GM13976 (cell line): ENCODE measurements at regions not wholly inside any gene's neighbourhood (a gene's known extent, or its start where the extent isn't known, plus 50 kb on each side); places are given as distances from the start of the nearest gene placed in this dataset.

Source experiments
- DNase-seq: peaks from one replicate; pipeline ENCODE4 v3.0.0; 2012; ENCODE audit warnings: low spot score
- CTCF ChIP-seq: IDR thresholded peaks from 2 replicates; pipeline ENCODE4 v1.5.1; 2012; ENCODE audit warnings: borderline replicate concordance, mild to moderate bottlenecking; ENCODE audit not compliant: insufficient read depth; ENCODE audit errors: extremely low read depth, missing control alignments, control extremely low read depth
- in situ Hi-C: fragments of 300-500 bp; cut with MboI; formaldehyde crosslinking; loops from one replicate; pipeline ENCODE4 v1.12.0; 2022; ENCODE audit warnings: low sequenced_read_pairs, mixed read lengths, inconsistent platforms; ENCODE audit not compliant: unreplicated experiment

DNA sequence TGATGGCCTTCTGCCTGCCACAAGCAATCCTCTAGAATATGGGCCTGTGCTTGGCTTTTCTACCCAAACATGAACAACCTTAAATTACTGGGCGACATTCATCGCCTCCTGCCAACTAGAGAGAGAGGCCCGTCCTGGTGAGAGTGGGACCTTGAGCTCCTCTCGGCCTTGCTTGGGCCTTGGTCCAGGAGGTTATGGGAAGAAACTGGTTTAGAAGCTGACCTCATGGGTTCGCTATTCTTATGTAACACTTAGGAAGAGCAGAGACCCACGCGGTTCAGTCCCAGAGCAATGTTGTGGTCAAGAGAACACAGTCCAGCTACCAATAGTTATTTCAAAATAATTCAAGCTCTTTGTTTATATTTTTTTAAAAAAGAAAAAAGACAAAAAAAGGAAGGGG, 176.3 kb upstream of the ZNF32 start:
- in situ Hi-C loops, result no loop called here
- TF ChIP-seq CTCF, result no peak
- no peak for DNase-seq

DNA sequence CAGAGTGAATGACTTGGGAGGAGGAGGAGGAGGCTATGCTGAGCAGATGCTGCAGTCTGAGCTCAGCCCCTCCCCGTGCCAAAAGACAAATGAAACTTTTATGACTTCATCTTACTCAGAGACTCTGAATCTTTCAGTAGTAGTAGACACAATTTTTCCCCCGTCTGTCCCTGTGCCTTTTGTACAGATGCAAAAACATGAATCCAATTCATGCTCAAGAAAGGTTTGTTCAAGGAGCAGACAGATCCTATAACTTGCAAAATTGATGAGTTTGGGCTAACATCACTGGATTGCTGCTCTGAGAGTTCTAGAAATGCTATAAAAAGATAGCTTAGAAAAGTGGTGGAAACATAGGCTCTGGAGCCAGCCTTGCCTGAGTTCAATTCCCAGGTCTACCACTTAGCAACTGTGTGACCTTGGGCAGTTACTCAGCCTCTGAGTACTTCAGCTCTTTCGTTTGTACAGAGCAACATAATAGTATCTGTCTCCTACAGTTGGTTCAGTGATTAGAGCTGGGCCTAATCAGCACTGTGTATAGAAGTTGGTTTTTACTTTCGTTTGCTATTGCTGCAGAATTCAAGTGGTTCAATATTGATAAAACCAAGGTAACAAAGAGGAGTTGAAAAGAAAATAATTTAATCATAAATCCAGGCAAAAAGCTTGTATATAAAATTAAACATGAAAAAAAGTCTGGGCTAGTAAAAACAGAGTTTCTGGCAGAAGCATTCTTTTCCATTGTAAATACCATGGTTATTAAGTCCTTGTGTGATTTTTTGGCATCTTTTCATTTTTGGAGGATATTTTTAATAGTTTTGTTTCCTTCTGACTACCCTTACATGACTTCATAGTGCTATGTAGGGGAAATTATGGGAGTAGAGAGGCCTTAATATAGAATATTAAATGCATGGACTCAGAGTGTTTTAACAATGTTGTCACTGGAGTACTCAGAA, 174.2 kb upstream of the ZNF32 start:
- in situ Hi-C loops, result no loop called here
- no peak for DNase-seq
- no peak for TF ChIP-seq CTCF

GRCh38 chr10:43821103-43821502, 172.4 kb upstream of the ZNF32 start:
- no peak for TF ChIP-seq CTCF
- in situ Hi-C loops, result no loop called here
- no peak for DNase-seq

DNA sequence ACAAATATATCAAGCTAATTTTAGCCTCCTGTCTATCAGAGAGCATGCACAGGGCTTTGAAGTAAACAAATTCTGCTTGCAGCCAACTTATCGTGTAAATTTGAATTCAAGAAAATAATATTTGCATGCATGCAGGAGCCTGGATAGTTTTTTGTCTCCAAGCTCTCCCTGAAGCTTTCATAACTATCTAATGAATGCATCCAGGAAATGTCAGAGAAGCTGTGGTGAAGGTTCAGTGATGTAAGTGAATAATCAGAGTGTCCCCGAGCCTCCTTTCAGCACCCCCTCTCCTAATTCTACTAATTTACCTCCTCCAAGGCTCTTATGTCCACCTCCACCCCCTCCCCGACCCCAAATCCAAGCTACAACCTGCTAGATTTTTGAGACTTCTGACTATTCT, 172.0 kb upstream of the ZNF32 start:
- no peak for TF ChIP-seq CTCF
- DNase-seq, result no peak
- in situ Hi-C loops, result no loop called here

DNA sequence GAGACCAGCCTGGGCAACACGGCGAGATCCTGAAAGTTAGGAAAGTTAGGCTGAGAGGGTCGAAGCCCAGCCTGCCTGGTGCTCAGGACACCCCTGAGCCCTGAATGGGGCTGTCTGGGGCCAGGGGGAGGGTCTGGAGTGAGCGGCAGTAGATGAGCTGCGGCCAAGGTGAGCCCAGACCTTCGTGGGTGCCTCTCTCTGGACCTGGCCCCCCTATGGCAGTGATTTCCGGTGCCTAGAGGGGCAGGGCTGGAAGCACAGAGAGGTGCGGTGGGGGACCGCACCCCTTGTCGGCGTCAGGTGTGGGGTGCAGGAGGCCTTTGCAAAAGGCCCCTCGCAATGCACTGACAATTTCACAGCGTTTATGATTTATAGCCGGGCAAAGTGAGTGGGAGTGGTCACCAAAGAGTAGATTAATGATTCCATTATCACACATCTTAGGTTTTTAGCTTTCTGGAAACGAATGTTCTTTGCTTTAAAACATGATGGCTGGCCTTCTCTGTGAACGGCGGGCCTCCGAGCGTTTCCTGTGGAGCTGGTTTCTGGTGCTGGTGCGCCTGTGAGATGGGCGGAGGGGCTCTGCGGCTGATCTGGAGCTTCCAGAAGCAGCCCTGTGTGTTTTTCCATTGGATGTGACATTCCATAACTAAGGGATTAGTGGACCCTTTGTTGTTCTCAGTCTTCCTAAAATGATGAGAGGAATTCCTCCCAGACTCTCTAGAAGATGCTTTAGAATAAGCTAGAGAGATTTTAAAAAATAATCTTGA, 171.0 kb upstream of the ZNF32 start:
- in situ Hi-C loops, result no loop called here
- DNase-seq, result no peak
- TF ChIP-seq CTCF, result no peak

DNA sequence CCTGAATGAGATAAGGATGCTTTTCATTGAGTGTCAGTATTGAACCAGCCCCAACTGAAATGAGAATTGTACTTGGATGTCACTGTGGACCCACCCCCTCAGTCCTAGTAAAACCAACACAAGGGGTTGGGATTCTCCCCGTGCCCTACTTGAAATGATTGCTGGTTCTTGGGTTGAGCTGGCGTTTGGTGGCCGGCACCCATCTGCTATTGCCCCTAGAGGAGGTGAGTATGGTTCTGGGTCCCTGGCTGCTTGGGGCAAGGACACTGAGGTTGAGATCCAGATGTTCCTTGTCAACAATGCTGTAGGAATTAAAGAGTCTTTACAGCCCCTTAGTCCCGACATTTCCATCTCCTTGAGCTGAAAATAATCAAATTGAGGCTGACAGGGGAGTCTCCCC, 170.0 kb upstream of the ZNF32 start:
- TF ChIP-seq CTCF, result no peak
- no peak for DNase-seq
- in situ Hi-C loops, result no loop called here
